ENCODE measurements at regions not wholly inside any gene's neighbourhood (a gene's known extent, or its start where the extent isn't known, plus 50 kb on each side); places are given as distances from the start of the nearest gene placed in this dataset.
A peak's percentile ranks its signal among the peaks of the same experiment; 100 is the strongest.

DNA sequence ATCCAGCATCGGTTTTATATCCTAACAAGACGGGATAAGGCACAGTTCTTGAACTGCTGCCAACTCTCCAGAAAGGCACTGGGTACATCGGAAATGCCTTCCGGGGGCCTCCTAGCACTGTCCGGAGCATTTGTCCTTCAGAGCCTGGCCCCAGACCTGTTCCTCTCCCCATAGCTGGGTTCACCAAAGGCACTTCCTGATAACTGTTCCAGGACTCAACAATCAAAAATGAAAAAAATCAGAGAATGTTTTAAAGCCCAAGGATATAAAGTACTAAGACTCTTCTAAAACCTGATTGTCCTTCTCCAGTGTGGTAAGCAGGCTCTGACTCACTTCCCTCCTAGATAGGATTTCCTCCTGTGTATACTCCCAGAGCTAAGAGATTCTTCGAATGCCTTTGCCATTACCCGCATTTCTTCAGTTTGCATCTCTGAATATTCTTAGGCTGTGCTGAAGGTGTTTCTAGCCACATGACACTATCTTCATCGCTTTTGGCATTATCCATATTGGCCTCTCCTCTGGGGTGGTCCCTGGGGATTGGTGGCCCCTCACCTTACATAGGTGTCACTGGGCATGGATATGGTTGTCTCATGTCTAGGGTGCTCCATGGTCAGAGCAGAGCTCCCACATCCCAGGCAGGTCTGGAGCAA, 112.9 kb downstream of the ZBTB18 start:
- TF ChIP-seq, protein P1, sequence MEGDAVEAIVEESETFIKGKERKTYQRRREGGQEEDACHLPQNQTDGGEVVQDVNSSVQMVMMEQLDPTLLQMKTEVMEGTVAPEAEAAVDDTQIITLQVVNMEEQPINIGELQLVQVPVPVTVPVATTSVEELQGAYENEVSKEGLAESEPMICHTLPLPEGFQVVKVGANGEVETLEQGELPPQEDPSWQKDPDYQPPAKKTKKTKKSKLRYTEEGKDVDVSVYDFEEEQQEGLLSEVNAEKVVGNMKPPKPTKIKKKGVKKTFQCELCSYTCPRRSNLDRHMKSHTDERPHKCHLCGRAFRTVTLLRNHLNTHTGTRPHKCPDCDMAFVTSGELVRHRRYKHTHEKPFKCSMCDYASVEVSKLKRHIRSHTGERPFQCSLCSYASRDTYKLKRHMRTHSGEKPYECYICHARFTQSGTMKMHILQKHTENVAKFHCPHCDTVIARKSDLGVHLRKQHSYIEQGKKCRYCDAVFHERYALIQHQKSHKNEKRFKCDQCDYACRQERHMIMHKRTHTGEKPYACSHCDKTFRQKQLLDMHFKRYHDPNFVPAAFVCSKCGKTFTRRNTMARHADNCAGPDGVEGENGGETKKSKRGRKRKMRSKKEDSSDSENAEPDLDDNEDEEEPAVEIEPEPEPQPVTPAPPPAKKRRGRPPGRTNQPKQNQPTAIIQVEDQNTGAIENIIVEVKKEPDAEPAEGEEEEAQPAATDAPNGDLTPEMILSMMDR (IDR thresholded peaks at IDR 0.05), result no peak
- TF ChIP-seq EP300 (IDR thresholded peaks at IDR 0.05) (no peak), POLR2AphosphoS5 (IDR thresholded peaks at IDR 0.05) (peak; percentile 43 to 62)

All from esophagus muscularis mucosa (tissue), 4 donors.